GM04504 (cell line): ENCODE measurements at regions not wholly inside any gene's neighbourhood (a gene's known extent, or its start where the extent isn't known, plus 50 kb on each side); places are given as distances from the start of the nearest gene placed in this dataset.
"Not testable (repeated sequence)": the region's sequence is repeated elsewhere in the genome, so short reads cannot be mapped to it uniquely, and the experiment has no call there.

Source experiments
- DNase-seq: peaks from one replicate; pipeline ENCODE4 v3.0.0-alpha.2; 2012; ENCODE audit warnings: low read depth

DNA sequence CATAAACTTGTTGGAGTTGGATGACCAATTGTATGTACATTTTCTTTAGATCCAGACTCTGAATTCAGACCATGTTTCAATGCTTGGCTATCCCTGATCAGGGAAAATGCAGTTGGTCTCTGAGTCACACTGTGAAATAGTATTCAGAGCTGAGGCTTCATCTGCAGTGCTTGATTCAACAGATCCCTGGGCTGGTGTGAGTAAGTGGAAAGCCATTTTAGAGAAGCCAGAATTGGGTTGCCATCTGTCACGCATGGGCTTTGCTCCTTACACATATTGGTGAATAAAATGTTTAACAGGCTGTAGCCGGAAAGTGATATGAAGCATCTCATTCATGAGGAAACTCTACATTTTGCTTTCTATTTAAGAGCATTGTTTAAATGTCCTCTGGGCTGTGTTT is 50.0 kb upstream of the ACYP2 start:
- peak; percentile 80 for DNase-seq

DNA sequence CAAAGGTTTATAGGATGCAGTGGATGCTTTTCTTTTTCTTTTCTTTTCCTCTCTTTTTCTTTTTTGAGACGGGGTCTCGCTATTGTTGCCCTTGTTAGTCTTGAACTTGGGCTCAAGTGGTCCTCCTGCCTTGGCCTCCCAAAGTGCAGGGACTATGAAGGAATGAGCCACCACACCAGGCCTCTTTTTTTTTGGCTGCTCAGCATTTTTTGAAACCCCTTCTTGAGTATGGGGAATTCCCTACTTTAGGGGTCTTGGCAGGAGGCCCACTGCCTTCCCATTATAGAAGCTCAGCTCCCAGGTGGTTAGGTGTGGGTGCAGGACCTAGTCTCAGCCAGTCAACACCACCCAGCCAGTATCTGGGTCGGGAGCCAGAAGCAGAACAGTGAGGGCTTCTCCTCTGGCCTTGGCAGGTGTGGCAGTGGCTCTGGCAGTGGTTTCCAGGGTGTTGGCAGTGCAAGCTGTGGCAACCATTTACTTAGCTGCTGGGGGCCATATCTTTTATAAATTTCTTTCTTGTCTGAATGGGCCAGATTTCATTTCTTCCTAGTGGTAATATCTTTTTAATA is 51.4 kb upstream of the ACYP2 start:
- no peak for DNase-seq

DNA sequence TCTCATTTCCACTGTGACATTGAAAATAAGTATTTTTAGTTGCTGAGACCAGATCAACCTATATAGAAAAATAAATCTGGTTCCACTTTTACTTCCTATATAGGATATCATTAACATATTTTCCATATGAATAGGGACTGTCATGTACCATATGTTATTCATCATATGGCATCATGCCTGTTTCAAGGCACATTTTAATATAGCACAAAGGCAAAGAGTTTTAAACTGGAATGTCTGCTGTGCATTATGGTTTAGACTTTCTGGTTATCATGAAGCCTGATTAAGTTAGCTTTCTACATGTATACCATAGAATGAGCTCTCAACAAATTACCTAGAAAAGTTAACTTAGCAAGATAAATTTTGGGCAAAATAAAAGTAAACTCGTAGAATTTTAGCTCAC is 53.0 kb upstream of the ACYP2 start:
- no peak for DNase-seq

DNA sequence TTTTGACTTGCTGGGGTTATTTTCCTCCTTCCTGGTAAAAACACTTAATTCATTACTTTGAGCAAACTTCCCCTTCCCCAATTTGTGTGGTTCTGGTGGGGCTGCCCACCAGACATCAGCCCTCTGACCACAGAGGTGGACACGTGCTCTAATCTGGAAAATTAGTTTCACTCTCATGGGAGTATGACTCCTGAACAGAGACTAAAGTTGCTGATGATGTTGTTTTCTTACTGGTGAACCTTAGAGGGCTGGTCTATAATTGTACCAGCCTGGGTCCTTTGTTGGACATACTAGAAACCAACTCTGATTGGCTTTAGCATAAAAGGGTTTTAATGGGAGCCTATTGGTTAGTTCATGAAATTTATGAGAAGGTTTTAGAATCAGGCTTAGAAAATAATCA is 54.1 kb upstream of the ACYP2 start:
- no peak for DNase-seq

DNA sequence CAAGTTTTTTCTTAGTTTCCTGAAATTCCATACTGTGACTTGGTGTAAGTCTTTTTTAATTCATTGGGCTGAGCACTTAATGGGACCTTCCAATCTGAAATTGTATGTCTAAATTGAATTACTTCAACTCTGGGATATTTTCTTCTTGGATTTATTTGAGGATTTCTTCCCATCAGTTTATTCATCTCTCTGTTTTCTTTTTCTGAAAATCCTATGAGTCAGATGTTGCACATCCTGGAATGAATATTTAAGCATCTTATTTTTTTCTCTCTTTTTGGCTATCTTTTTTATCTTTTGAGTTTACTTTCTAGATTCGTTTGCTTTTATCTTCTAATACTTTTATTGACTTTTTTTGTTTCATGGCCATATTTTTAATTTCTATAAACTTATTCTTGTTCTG is 55.4 kb upstream of the ACYP2 start:
- no peak for DNase-seq

DNA sequence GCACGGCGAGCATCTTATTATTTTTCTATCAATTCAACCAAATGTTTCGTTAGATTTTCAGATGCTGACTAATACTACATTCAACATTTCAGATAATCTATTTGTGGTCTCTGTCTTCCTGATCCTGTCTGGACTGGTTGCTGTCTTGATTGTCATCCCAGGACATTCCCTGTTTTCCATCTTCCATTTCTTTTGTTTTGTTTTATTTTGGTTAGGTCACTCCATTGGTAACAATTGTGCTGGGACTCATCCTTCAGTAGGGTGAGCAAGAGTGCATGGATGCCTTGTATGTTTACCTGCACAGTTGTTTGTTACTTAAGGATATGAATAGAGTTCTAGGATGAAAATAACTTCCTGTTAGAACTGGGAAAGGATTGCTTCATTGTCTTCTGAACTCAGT is 55.9 kb upstream of the ACYP2 start:
- no peak for DNase-seq

DNA sequence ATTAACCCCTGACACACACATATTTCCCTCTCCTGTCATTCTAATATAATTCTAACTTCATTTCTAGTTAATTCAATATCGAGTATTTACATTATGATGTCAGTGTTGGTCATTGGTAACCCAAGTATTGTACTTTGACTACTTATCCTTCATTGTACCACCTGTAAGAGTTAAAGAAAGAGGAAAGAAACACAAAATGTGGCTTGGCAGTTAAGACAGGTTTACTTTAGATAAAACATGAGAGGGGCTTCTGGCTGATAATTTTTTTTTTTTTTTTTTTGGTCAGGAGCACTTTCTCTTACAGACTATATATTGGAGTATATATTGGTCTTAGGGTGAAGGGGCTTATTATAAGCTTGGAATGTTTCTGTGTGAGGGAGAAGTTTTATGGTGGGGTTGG is 57.0 kb upstream of the ACYP2 start:
- no peak for DNase-seq

DNA sequence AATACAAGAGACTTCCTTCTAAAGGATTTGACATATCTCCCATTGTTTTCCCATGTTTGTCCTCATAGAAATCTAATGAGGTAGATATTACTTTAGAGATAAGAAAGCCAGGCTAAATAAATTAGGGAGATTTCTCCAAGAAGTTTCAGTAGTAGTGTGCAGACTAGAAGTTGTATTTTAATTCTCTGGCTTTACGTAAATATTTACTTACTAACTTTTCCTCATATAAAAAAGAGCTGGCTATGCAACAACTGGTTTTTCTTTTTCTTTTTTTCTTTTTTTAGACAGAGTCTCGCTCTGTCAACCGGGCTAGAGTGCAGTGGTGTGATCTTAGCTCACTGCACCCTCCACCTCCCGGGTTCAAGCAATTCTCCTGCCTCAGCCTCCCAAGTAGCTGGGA is 60.6 kb upstream of the ACYP2 start:
- no peak for DNase-seq

DNA sequence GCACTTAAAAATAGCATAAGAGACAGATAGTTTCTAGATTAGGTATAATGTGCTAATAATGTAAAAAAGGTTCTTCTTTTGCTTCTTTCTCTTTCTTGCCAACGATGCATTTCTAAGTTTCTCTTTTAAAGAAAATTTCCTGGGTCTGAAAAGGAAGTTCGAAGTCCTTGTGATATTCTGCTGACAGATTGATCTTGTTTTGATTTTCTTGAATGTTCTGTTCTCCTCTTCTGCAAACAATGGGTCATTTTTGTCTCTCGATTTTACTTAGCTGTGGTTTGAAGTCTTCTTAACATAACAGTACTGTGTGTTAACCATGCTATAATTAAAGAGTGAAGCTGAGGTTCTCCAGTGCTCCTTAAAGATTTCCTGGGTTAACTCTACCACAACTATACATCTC is 61.1 kb upstream of the ACYP2 start:
- no peak for DNase-seq

DNA sequence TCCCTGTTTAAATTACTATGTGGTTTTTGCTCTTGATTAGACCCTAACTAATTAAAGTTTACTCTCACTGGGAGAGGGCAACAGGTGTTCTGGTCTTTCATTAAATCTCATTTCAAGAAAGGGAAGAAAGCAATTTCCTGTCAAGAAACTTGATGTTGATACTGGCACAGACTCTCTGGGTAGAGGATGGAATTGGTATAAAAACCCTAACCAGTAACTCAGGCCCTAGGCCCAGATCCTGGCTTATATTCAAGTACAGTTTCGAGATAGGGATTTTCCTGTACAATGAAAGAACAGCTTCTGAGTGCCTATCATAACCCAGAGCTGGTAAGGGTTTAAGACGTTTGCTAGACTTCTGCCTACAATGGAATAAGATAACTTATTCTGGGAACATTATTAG is 61.6 kb upstream of the ACYP2 start:
- DNase-seq: no peak

DNA sequence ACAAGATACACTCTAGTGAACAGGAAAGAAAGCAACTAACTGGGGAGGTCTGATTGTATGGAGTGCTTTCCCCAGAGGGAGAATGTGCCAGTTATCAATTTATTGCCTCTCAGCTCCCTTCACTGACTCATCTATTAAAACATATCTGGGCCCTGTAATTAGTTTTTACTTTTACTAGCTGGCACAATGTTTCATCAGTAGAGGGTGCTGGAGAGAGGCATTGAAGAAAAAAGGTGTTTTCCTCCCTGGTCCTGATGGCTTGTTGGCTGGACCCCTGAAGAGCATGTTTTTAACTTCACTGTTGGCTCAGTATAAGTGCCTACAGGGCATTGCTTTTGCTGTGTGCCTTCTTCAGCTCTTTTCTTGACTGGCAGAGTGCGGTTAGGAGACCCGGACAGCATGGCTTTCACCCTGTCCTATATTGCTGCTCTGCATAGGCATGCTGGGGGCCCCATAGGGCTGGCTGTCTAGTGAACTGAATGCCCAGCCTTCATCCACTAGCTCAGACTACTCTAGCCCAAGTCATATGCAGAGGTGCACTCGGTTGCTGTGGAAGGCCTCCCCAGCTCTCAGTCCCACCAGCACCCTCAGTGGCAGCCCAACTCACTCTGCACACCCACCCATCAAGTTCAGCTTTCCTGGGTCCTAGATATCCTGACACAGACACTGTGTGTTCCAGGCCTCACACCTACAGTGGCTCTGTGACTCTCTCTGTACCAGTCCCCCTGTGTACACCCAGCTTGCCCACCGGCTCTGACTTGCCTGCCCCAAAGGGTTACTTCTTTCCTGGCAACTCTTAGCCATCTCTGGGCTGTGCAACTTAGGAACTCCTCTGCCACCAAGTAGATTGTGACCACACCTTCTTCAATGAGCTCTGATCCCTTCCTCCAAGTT is 62.3 kb upstream of the ACYP2 start:
- DNase-seq: no peak

DNA sequence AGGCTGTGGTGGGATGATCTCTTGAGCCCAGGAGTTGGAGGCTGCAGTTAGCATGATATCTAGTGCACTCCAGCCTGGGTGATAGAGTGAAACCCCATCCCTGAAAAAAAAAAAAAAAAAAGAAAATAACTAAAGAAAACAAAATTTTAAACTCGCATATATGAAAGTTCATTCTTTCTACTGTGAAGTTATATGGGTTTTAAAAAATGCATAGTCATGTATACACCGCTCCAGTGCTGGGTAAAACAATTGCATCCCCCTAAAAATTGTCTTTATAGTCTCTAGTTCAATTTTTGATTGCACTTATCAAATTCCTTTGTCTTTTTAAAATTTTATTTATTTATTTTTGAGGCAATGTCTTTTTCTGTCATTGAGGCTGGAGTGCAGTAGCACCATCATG is 65.0 kb upstream of the ACYP2 start:
- DNase-seq: no peak

DNA sequence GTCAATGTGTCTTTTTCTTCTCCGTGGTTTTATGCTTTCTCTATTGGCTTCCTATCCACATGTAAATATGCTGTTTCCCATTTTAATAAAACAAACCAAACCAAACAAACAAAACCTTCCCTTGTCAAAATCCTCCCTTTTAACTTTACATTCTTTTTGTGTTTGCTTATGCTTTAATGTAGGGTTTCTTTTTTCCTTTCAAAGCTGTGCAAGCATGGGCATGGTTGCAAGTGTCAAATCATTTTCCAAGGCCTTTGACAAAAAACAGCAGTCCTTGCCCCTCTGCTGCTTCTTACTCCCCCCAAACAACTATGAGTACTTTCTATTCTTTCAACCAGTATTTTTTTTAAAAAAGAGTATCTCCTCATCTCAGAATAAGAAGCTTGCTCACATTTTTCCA is 66.0 kb upstream of the ACYP2 start:
- no peak for DNase-seq

DNA sequence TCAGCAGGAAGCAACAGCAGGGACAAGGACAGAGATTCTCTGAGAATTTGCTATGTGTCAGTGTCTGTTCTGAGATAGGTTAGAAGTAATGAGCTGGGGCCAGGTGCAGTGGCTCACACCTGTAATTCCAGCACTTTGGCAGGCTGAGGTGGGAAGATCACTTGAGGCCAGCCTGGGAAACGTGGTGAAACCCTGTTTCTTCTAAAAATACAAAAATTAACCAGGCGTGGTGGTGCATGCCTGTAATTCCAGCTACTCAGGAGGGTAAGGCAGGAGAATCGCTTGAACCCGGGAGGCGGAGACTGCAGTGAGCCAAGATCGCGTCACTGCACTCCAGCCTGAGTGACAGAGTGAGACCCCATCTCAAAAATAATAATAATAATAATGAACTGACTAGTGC is 66.5 kb upstream of the ACYP2 start:
- not testable (repeated sequence) for DNase-seq

DNA sequence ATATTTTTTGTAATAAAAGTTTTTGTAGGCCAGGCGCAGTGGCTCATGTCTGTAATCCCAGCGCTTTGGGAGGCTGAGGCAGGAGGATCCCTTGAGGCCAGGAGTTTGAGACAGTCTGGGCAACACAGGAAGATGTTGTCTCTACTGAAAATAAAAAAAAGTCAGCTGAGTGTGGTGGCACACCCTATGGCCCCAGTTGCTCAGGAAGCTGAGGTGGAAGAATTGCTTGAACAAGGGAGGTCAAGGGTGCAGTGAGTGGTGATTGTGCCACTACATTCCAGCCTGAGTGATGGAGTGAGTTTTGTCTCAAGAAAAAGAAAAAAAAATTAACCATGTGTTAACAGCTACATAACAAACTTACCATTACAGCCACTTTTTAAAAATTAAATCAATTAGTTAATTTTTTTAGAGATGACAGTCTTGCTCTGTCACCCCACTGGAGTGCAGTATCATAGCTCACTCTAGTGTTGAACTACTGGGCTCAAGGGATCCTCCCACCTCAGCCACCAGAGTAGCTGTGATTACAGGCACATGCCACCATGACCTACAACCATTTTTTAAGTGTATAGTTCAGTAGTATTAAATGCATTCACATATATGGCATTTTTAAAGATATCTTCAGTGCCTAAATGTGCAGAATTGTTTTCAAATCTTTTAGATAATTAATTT is 67.2 kb upstream of the ACYP2 start:
- no peak for DNase-seq

DNA sequence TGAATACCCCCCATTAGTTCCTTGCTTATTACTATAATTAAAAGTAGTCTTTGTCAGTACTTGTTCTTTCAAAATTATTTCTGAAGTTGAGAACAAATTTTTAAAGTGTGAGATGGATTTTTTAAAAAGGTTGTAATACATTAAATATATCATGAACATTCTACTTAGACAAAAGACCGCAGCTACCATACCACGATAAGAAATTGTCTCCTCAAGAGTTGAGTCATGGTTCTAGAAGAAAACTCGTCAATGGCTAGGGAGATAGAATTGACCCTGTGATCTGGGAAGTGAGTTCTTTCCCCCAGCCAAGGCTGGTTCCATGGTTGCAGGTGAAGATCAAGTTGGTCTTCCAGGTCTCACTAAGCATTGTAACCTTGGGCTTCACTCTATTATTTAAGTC is 67.8 kb upstream of the ACYP2 start:
- no peak for DNase-seq

DNA sequence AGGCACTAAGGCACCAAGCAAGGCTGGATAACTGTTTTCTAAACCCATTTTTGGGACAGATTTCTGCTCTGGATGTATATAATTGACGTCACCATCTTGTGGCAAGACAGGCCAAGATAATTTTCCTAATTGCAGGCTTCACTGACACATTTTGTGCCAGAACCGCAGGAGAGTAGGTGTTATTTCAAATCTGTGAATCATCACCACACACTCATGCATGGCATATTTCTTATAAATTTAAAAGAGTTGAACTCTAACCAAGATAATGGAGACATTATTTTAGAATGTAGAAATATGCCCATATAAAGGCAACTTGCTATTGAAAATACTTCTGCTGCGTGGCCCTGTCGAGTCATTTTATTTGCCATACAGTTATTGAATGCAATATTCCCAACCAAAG is 68.3 kb upstream of the ACYP2 start:
- DNase-seq: no peak

DNA sequence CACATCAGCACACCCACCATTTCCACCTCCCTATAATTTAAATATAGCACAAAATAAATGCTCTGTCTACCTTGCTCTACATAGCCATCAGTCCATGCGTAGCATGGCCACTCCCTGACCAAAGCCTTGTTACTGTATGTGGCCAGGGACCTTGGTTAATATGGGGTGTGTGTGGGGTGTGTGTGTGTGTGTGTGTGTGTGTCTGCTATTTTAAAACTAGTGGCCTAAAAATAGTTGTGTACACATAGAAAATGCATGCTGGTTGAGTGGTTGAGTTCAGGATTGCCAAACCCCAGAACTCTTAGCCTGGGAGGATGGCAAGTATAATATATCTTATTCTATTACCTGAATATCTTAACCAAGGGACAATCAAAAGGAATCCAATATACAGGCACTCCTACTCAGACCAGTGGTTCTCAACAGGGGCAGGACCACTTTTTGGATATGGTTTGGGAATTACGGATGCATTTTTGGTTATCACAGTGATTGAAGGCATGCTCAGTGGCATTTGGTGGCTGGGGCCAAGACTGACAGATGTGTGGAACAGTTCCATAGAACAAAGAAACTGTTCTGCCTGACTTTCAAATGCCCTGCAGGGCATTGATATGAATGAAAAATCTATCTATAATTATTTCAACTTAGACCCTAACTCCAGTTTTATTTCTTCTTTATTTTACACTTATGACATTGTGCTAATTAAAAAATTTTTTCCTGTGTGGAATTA is 72.3 kb upstream of the PSME4 start:
- DNase-seq: no peak

DNA sequence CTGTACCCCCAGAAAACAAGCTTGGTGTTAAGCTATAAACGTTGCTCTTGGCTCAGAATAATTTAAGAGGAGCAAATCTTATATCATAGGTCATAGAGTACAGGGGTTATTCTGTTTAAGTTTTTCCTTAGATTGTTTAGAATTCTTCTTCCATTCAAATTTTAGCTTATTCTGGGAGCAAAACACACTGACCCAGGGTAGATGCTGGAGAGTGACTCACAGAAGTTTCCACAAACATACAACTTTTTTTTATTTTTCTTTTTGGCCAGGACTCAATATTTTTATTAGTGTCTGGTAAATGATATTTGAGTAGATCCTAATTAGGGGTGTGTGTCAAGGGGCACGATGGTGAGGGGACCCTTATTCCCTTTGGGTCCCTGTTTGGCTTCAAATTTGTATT is 71.5 kb upstream of the PSME4 start:
- DNase-seq: no peak

DNA sequence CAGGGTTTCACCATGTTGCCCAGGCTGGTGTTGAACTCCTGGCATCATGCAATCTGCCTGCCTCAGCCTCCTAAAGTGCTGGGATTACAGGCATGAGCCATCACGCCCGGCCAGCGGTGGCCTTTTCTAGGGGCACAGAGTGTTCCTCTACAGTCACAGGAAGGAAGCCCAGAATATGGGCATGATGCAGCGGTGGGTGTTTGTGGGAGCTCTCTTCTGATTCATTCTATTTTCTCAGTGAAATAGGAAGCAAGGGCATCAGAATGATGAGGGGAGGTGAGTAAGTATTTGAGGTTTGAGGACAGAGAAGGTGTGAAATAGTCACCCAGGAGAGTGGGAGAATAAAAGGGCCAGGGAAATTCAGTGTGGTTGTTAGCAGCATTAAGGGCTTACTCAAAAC is 70.3 kb upstream of the PSME4 start:
- DNase-seq: no peak

DNA sequence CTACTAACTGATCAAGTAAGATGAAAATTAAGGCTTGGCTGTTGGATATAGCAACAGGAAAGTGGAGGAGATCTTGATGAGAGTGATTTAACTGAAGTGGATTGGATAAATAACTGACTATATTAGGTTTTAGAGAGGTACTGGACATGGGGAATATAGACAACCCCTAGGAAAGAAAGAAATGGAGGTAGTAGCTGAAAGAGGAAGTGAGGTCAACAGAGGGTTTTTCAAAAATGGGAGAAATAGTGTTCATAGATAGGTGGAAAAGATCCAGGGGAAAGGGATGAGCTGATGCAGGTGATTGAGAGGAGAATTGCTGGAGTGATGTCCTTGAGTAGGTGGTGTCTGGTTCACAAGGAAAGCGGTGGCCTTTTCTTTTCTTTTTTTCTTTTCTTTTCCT is 69.9 kb upstream of the PSME4 start:
- no peak for DNase-seq

DNA sequence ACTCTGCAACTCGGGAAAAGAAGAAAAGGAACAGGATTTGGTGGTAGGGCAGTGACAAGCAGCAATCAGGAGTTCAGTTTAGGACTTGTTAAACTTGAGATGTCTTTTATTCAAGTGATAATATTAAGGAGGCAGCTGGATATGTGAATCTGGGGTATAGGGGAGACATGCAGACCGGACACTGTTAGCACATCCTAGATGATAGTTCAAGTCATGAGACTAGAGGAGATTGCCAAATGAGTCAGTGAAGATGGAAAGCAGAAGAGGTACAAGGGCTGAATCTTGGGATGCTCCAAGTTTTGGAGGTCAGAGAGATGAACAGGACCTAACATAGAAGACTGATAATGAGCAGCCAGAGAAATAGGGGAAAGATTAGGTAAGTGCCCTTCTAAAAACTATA is 69.5 kb upstream of the PSME4 start:
- DNase-seq: no peak

DNA sequence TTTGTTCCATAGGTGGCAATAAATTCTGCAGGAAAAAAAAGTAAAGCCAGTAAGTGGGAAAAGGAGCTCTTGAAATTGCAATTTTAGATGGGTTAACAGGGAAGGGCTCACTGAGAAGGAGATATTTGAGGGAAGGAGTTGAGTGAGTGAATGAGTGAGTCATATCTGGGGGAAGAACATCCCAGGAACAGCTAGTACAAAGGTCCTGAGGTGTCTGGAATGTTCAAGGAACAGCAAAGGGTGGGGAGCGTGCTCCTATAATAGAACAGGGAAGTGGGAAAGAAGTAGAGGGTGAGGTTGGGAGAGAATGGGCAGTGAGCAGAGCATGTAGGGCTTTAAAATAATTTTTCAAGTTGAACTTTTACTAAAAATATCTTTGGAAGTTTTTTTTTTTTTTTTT is 68.0 kb upstream of the PSME4 start:
- DNase-seq: no peak
